Astrocyte (in vitro differentiated cells and primary cell): ENCODE measurements at regions not wholly inside any gene's neighbourhood (a gene's known extent, or its start where the extent isn't known, plus 50 kb on each side); places are given as distances from the start of the nearest gene placed in this dataset.

ENCODE experiments used
- CTCF ChIP-seq: IDR thresholded peaks from 2 replicates; pipeline ENCODE4 v1.5.1; 2011; ENCODE audit warnings: low read depth, mild to moderate bottlenecking, inconsistent platforms, low read length, moderate library complexity; ENCODE audit not compliant: insufficient read depth
- EZH2 ChIP-seq: IDR thresholded peaks from 2 replicates; pipeline ENCODE4 v1.6.1; 2012; ENCODE audit warnings: mild to moderate bottlenecking, low read length, inconsistent platforms; ENCODE audit not compliant: insufficient read depth

DNA sequence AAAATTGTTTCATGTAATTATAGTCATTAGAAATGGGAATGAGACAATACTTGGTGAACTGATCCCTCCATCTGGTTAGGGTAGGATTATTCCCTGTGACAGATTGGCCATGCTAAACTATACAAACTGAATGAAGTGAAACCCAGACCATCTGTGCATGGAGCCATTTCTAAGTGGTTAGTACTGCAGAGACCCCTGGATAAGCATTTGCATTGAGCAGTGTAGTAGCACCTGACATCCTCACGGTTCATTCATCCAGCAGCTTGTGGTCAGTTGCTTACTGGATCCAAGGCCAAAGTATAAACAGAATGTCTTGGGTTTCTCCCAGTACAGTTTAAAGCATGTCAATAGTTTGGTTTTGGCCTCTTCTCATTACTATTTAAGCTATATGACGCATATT is 93.8 kb upstream of the ARHGAP42 start:
- no peak for TF ChIP-seq CTCF
- no peak for TF ChIP-seq EZH2
